ENCODE measurements at regions not wholly inside any gene's neighbourhood (a gene's known extent, or its start where the extent isn't known, plus 50 kb on each side); places are given as distances from the start of the nearest gene placed in this dataset.
"Not testable (repeated sequence)": the region's sequence is repeated elsewhere in the genome, so short reads cannot be mapped to it uniquely, and the experiment has no call there.

GRCh38 chr15:85253196-85253915 is 127.0 kb upstream of the AKAP13 start:
- H3K9me3 ChIP-seq (ENCODE audit: control insufficient read depth, low read depth, low read length); H3K4me1 ChIP-seq (ENCODE audit: control insufficient read depth, insufficient read depth, low read length); H3K27ac ChIP-seq (ENCODE audit: low read length); H3K4me3 ChIP-seq (ENCODE audit: low read length); H3K36me3 ChIP-seq (ENCODE audit: control insufficient read depth, insufficient read depth, low read length); DNase-seq; H3K27me3 ChIP-seq (ENCODE audit: control insufficient read depth, insufficient read depth, low read length): not testable (repeated sequence)
- no CpG with 5 or more reads among the region's 15 CpGs for WGBS (ENCODE audit: insufficient coverage, low lambda C conversion rate)

DNA sequence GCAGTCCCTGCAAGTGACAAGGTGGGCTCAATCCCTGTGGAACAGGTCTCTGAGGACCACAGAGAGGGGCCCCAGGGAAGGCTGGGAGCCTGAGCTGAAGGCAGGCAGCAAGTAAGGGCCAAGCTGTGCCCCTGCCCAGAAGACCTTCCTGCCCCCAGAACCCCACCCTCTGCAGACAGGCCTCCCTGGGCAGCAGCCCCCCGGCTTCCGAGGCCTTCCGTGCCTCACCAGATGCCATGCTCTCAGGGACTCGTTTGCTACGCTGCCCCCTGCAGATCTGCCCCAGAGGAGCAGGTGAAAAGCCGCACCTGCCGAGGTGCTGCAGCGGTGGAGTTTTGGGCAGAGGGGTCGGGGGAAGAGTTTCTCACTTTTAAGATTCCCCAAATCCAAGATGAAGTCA is 125.4 kb upstream of the AKAP13 start:
- no CpG with 5 or more reads among the region's 9 CpGs for WGBS (ENCODE audit: insufficient coverage, low lambda C conversion rate)
- H3K4me3 ChIP-seq (ENCODE audit: low read length); H3K27me3 ChIP-seq (ENCODE audit: control insufficient read depth, insufficient read depth, low read length); H3K4me1 ChIP-seq (ENCODE audit: control insufficient read depth, insufficient read depth, low read length); H3K9me3 ChIP-seq (ENCODE audit: control insufficient read depth, low read depth, low read length); H3K36me3 ChIP-seq (ENCODE audit: control insufficient read depth, insufficient read depth, low read length); H3K27ac ChIP-seq (ENCODE audit: low read length); DNase-seq: not testable (repeated sequence)

- H3K27me3 ChIP-seq (ENCODE audit: control insufficient read depth, insufficient read depth, low read length); DNase-seq; H3K4me1 ChIP-seq (ENCODE audit: control insufficient read depth, insufficient read depth, low read length); H3K27ac ChIP-seq (ENCODE audit: low read length); H3K9me3 ChIP-seq (ENCODE audit: control insufficient read depth, low read depth, low read length); H3K4me3 ChIP-seq (ENCODE audit: low read length); H3K36me3 ChIP-seq (ENCODE audit: control insufficient read depth, insufficient read depth, low read length): not testable (repeated sequence)
- no CpG with 5 or more reads among the region's 24 CpGs for WGBS (ENCODE audit: insufficient coverage, low lambda C conversion rate)
These were observed 124.9 kb upstream of the AKAP13 start for GRCh38 chr15:85255502-85255901.

DNA sequence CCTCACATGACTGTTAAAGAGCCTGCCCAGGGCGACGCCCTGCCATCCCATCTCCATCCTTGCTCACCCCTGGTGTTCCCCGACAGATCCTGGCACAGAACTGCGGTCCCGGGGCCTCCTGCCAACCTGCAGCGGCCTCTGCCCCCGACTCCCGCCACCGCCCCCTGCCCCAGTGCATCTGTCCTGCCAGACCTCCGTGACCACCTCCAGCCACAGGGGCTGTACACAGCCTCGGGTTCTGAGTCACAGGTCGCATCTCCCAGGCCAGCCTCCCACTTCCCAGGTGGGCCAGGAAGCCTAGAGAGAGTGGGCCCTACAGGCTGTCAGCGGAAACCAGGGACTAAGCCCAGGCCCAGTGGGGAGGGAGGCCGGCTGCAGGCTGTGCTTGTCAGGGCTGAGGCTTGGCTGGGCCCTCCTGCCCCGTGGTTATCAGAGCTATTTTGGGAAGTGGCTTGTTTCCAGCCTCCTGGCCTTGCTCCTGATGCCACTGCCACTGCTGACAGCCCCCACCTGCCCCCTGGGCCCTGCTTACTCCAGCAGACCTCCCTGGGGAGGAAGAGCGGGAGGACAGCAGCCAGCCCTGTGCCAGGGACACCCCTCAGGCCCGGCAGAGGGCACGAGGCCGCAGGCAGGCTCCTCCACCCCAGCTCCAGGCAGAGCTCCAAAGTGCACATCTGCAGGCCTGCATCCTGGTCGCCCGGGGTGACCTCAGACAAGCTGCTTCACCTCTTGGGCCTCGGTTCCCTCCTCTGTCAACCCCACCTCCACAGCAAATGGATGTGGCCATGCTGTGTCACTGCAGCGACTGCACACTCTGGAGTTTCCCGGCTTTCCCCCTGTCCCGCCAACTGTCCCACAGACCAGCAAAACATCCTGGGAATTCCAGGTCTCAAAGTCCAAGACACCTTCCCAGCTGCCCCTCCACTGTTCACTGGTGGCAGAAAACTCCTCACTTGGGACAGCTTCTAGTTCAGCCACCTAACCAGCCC is 124.1 kb upstream of the AKAP13 start:
- peak; percentile 7 to 19 for DNase-seq

GRCh38 chr15:85258062-85258445 is 122.3 kb upstream of the AKAP13 start:
- H3K36me3 ChIP-seq (ENCODE audit: control insufficient read depth, insufficient read depth, low read length); H3K9me3 ChIP-seq (ENCODE audit: control insufficient read depth, low read depth, low read length); H3K4me3 ChIP-seq (ENCODE audit: low read length); DNase-seq; H3K27ac ChIP-seq (ENCODE audit: low read length); H3K27me3 ChIP-seq (ENCODE audit: control insufficient read depth, insufficient read depth, low read length); H3K4me1 ChIP-seq (ENCODE audit: control insufficient read depth, insufficient read depth, low read length): not testable (repeated sequence)
- WGBS (ENCODE audit: insufficient coverage, low lambda C conversion rate) = no CpG with 5 or more reads among the region's 4 CpGs

More for the DNA sequence above, 124.1 kb upstream of the AKAP13 start:
- no CpG with 5 or more reads among the region's 25 CpGs for WGBS (ENCODE audit: insufficient coverage, low lambda C conversion rate)
- H3K4me1 ChIP-seq (ENCODE audit: control insufficient read depth, insufficient read depth, low read length); H3K27me3 ChIP-seq (ENCODE audit: control insufficient read depth, insufficient read depth, low read length); H3K36me3 ChIP-seq (ENCODE audit: control insufficient read depth, insufficient read depth, low read length); H3K27ac ChIP-seq (ENCODE audit: low read length); H3K4me3 ChIP-seq (ENCODE audit: low read length); H3K9me3 ChIP-seq (ENCODE audit: control insufficient read depth, low read depth, low read length): not testable (repeated sequence)

GRCh38 chr15:85258559-85259209 is 121.7 kb upstream of the AKAP13 start:
- H3K36me3 ChIP-seq (ENCODE audit: control insufficient read depth, insufficient read depth, low read length); H3K9me3 ChIP-seq (ENCODE audit: control insufficient read depth, low read depth, low read length); H3K4me3 ChIP-seq (ENCODE audit: low read length); H3K27me3 ChIP-seq (ENCODE audit: control insufficient read depth, insufficient read depth, low read length); H3K27ac ChIP-seq (ENCODE audit: low read length); DNase-seq; H3K4me1 ChIP-seq (ENCODE audit: control insufficient read depth, insufficient read depth, low read length): not testable (repeated sequence)
- WGBS (ENCODE audit: insufficient coverage, low lambda C conversion rate) = no CpG with 5 or more reads among the region's 19 CpGs

DNA sequence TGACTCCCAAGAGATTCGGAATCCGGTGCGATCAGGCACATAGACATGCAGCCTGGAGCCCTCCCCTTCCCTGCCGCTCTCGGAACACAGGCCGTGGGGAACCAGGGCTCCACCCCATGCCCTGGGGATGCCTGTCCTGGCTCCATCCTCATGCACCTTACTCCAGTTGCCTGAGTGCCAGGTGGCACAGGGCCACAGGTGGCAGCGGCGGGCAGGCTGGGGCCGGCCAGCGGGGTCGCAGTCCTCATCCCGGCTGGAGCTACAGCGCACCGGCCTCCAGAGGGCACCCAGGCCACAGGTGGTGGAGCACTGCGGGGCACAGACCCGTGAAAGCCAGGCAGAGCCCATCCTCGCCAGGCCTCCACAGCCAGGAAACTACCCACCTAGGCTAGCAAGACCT is 119.9 kb upstream of the AKAP13 start:
- not testable (repeated sequence) for DNase-seq; H3K27ac ChIP-seq (ENCODE audit: low read length); H3K4me3 ChIP-seq (ENCODE audit: low read length); H3K27me3 ChIP-seq (ENCODE audit: control insufficient read depth, insufficient read depth, low read length); H3K9me3 ChIP-seq (ENCODE audit: control insufficient read depth, low read depth, low read length); H3K4me1 ChIP-seq (ENCODE audit: control insufficient read depth, insufficient read depth, low read length); H3K36me3 ChIP-seq (ENCODE audit: control insufficient read depth, insufficient read depth, low read length)
- no CpG with 5 or more reads among the region's 17 CpGs for WGBS (ENCODE audit: insufficient coverage, low lambda C conversion rate)

- H3K9me3 ChIP-seq (ENCODE audit: control insufficient read depth, low read depth, low read length); H3K27me3 ChIP-seq (ENCODE audit: control insufficient read depth, insufficient read depth, low read length); H3K4me3 ChIP-seq (ENCODE audit: low read length); H3K4me1 ChIP-seq (ENCODE audit: control insufficient read depth, insufficient read depth, low read length); DNase-seq; H3K36me3 ChIP-seq (ENCODE audit: control insufficient read depth, insufficient read depth, low read length); H3K27ac ChIP-seq (ENCODE audit: low read length): not testable (repeated sequence)
- no CpG with 5 or more reads among the region's 26 CpGs for WGBS (ENCODE audit: insufficient coverage, low lambda C conversion rate)
These were observed 117.8 kb upstream of the AKAP13 start for GRCh38 chr15:85262461-85263055.

DNA sequence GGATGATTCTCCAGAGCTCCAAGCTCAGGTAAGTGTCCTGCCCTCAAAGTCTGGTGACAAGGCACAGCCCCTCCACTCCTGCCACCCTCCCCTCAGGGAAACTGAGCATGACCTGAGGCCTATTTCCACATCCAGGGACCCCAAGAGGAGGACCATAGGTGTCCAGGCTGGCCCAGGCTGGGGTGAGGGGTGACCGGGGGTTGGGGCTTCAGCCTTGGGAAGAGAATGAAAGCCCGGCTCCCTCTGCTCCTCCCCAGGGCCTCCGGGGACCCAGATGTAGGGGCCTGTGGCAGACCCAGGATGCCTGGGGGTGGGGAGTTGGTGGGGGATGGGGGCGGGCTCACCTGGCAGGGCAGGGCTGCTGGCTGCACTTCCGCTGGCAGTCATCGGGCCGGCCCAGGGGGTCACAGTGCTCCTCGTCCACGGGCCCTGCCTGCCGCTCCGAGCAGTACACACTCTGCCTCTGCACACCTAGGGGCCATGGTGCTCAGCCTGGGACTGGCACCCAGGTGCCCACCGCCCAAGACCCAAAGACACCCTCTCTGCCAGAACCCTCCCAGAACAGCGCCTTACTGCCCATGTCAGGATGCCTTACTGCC is 116.5 kb upstream of the AKAP13 start:
- DNase-seq = not testable (repeated sequence)
- no CpG with 5 or more reads among the region's 13 CpGs for WGBS (ENCODE audit: insufficient coverage, low lambda C conversion rate)

More for the DNA sequence above, 116.5 kb upstream of the AKAP13 start:
- H3K27ac ChIP-seq (ENCODE audit: low read length); H3K27me3 ChIP-seq (ENCODE audit: control insufficient read depth, insufficient read depth, low read length); H3K36me3 ChIP-seq (ENCODE audit: control insufficient read depth, insufficient read depth, low read length); H3K9me3 ChIP-seq (ENCODE audit: control insufficient read depth, low read depth, low read length); H3K4me3 ChIP-seq (ENCODE audit: low read length); H3K4me1 ChIP-seq (ENCODE audit: control insufficient read depth, insufficient read depth, low read length): not testable (repeated sequence)

All from large intestine (tissue), 3 donors.